ENCODE measurements at regions not wholly inside any gene's neighbourhood (a gene's known extent, or its start where the extent isn't known, plus 50 kb on each side); places are given as distances from the start of the nearest gene placed in this dataset.

DNA sequence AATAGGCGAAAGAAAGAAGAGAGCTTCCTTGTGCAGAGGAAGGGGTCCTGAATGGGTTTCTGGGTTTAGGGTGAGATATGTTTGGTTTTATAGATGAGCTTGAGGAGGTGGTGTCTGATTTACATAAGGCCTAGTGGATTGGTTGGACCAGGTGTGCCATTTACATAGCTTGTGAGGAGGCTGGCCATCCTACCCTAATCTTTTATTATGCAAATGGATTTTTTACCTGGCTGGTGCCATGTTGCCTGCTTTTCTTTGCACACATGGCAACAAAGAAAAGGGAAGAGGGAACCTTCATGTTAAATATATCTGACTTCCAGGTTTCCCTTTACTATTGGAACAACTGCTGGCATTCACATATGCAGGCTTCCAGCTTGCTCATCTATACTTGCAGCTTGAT lies 585.3 kb downstream of the PTPRU start:
- no peak for DNase-seq (ENCODE audit: low spot score)

DNA sequence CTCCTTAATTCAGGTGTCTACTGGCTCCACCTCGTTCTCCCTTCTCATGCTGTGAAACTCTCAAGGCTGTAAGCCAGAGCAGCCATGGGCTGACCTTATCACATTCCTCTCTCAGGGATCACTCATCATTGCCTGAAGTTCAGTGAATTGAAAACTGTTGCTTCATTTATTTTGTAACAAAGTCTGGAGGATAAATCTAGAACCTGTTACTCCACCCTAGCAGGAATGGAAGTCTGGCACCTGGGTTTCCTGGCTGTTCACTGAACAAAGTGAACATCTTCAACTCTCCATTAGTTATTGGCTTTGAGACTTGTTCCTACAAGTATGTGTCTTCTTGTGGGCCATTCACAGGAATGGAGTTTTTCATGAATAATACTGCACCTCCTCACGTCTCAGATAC lies 584.1 kb downstream of the PTPRU start:
- no peak for DNase-seq (ENCODE audit: low spot score)

DNA sequence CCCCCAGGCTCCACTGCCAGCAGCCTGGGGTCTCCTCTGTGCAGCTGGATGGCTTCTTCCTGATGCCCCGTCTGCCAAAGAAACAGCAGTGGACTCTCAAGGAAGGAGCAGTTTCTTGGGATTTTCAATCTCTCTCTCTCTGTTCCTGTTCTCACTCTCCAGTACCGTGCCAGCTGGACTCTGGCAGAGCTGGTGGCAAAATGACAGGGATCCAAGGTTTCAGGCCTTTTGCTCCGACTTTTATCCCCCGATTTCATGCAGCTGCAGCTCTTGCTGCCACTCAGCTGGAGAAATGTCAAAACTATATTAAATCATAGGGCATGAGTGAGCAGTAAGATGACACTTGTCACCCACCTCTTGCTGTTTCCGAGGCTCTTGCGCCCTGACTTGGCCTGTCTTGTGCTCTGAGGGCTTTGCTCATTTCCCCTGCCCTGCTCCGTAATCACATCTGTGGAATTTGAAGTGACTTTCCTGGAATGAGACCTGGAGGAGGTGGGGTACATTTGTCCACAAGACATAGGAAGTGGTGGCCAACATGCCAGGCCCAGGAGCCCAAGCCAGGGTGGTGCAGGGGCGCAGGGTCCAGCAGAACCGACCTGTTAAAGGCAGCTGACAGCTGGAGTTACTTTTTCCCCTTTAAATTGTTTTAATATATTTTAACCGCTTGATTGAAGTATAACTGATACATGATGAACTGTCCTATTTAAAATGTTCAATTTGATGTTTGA lies 576.2 kb downstream of the PTPRU start:
- no peak for DNase-seq (ENCODE audit: low spot score)

DNA sequence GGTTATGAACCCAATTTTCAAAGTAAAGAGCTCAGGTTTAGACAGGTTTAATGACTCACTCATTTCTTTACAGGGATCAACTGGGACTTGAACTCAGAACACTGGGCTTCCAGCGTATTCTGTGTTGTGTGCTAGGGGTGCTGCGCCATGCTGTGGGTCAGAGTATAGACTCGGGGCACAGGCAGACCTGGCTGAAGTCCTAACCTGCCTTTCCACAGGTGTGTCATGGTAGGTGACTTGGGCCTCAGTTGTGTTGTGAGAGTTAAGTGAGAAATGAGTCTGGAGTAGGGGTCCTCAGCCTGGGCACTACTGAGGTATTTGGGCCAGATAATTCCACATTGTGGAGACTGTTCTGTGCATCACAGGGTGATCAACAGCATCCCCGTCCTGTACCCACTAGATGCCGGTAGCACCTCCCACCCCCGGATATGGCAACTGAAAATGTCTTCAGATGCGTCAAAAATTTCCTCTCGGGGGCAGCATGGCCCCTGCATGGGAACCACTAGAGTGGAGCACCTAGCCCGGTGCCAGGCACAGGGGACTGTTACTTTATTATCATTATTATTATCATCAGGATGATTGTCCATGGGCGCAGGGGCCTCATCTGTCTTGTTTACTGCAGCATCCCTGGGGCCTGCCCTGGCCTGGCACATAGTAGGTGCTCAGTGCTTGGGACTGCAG lies 575.5 kb downstream of the PTPRU start:
- no peak for DNase-seq (ENCODE audit: low spot score)

DNA sequence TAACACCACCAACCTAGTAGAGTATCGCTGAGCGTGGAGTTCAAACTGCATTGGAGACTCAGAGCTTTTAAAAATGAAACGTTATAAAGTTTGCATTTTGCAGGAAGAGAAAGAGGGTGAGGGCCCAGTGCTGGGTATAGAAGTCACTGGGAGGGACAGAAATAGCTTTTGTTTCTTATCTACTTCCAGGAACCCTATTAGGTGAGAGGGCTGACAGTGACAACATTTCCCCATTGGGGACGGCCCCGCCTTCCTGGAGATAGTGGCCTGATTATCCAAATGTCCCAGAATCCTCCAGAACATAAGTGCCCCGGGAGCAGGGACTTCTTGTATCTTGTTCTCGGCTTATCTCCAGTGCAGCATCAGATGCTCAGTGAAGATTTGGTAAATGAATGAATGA lies 574.9 kb downstream of the PTPRU start:
- no peak for DNase-seq (ENCODE audit: low spot score)

DNA sequence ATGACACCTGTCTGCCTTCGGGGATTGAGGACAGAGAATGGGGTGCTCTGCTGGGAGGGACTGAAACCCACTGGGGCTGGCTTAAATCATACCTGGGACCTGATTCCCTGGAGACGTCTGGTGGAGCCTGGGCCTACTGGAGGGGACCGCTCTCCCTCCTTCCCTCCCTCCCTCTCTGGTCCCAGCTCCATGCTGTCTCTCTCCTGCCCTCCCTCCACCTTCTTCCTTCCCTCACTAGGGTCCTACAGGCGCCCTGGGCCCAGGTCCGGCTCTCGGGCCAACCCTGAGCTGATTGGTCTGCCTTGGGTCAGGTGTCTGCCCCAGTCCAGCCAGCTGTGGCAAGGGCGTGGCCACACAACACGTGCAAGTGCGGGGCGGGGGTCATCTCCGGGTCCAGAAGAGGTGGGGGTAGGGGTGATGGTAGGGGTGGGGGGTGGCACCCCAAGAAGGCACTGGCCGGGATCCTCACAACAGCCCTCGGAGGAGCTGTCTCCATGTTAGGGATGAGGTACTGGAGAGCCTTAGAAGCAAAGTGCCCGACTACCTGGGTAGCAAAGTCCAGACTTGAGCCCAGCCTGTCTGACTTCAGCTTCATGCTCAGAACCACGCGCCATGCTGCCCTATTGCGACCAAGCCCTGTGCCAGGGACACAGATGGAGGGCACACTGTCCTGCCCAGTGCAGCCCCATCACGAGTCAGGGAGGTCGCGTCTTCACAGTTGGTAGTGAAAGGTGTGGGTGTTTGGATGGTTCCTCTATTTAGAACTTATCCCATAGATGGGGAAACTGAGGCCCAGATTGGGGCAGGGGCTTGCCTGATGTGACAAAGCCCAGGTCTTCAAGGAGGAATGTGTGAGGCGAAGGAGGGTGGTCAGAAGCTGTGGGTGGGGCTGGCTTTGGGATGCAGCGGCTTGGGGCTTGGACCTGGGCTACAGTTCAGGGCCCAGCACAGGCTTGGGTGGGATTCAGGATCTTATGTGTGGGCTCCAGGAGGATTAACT lies 574.1 kb downstream of the PTPRU start:
- no peak for DNase-seq (ENCODE audit: low spot score)

DNA sequence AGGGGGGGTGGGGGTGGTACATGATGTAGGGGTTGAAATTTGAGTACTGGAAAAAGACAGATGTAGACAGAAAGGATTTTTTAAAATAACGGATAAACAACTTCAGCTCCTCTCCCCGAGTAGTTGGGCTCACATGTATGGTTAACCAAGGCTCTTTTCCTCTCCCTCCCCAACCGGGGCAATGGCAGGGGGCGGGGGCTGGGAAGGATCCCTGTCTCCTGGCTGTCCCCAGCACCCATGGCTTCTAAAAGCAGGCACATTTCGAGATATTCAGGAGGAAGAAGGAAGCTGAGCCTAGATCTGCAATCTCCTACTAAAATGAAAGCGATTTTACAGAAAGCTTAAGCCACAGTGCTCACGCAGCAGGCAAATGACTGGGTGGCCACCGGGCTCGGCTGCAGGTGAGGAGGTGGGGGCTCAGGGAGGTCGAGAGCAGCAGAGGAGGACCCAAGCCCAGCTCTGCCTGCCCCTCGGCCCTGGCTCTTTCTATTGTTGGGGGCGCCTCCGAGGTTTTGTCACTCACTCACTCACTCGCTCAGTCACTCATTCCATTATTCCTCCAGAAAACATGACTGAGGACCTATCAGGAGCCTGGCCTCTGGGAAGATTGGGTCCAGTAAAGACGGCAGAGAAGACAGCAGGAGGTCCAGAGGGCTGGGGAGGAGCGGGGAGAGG lies 573.3 kb downstream of the PTPRU start:
- DNase-seq (ENCODE audit: low spot score), result no peak

DNA sequence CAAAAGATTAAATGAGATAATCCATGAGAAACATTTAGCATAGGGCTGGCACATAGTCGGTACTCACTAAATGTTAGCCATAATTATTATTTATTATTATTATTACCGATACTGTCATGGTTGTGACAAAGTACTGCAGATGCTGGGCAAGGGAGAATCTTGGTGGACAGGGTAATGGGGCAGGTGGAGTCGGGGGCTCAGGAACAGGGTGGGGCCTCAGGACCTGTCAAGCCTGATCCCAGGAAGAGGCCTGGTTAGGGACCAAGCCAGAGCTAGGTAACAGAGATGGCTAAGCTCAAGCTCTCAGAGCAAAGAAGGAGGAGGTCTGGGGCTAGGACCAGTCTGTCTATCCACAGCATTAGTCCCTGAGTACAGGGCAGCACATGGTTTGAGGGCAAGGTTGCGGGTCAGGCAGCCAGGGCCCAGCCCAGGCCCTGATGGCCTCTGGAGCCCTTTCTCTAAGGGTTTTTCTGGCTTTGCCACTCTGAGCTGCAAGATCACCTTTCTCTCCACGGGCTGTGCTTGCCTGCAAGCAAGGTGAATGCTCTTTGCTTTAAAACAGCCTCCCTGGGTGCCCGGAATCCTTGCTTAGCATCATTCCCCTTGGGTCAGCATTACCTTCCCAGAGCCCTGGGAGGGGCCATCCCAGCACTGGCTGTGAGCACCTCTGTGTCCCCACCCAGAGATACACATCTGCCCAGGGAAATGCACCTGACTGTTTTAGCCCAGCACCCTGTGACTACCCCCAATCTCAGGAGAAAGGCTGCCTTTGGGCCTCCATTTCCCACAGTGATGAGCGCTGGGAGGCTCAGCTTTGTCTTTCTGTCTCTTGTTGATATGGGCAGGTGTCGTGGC lies 572.0 kb downstream of the PTPRU start:
- no peak for DNase-seq (ENCODE audit: low spot score)

DNA sequence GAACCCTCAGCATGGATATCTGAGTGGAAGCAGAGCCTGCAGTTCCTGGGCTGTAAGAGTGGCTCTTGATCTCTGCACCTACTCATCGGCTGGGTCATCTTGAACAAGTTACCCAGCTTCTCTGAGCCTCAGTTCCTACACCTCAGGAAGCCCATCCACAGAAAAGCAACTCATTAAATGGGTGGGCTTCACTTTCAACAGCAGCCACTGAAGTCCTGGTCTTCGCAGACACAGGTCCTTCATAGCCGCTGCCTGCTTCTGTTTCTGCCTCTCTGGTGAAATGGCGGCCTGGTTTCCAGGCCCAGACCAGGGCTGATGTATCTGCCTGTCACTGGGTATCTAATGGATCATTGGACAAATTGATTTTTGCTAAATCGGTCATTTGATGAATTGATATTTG lies 571.4 kb downstream of the PTPRU start:
- no peak for DNase-seq (ENCODE audit: low spot score)

DNA sequence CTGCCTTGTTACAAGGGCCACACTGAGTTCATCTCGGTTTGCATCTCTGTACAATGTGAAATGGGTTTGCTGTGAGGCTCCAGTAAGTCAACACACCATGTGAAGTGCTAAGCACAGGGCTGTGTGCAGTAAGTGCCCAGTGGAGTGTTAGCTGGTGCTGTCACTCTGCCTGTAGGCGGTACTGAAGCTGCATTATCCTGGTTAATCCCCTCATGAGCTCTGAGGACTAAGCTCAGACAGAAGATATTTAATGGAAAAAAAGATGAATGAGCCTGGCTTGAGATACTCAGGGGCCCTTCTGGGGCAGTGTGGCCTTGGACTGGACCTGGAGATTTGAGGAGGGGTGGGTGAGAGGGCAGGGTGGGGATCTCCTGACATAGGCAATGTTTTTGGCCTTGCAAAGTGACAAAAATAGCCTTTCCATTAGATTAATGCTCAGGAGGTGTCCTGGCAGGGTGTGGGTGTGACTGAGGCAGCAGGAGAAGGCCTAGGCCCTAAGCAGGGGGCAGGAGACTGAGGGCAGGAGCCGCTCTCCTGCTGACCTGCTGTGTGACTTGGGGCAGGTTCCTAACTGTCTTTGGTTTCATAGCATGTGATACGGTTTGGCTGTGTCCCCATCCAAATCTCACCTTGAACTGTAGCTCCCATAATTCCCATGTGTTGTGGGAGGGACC lies 570.5 kb downstream of the PTPRU start:
- no peak for DNase-seq (ENCODE audit: low spot score)

DNA sequence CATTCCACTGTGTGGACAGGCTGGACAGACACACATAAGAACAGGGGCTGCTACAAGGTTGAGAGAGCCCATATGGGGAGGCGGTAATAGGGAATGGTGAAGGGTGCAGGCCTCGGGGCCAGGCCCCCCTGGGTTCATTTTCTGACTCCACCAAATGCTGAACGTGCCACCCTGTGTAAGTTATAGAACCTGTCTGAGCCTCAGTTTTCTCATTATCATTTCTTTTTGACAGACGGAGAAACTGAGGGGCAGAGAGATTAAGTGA lies 569.5 kb downstream of the PTPRU start:
- no peak for DNase-seq (ENCODE audit: low spot score)

DNA sequence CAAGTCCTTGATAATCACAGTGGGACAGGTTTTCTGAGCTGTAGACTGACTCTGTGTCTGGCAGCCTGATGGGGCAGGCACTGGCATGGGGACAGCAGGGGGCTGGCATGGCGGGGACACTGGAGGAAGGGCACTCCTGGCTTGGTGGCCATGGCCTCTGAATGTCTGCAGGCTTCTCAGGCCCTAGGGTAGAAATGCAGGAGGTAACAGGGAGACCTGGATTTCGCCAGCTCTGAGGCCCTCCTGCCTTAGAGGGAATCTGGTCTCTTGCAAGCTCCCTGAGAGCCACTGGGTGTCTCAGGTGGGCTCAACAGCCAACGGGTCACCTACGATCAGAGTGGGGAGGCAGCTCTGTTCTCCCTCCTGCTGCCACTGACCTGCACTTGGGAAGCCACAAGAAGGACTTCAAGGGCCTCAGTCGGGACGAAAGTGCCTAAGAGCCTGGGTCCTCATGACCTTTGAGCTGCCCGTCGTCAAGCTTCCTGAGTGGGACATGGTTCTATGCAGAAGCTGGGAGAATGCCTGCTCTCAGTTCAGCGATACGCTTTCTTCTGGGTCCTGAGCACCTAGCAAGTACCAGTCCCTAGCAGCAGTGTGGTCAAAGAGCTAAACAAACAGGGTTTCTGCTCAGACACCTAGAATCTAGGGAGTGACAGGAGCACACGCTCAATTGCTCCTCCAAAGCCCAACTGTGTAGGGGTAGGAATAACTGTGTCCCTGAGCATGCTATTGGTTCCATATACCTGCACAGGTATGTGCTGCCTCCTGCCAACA lies 569.0 kb downstream of the PTPRU start:
- no peak for DNase-seq (ENCODE audit: low spot score)

DNA sequence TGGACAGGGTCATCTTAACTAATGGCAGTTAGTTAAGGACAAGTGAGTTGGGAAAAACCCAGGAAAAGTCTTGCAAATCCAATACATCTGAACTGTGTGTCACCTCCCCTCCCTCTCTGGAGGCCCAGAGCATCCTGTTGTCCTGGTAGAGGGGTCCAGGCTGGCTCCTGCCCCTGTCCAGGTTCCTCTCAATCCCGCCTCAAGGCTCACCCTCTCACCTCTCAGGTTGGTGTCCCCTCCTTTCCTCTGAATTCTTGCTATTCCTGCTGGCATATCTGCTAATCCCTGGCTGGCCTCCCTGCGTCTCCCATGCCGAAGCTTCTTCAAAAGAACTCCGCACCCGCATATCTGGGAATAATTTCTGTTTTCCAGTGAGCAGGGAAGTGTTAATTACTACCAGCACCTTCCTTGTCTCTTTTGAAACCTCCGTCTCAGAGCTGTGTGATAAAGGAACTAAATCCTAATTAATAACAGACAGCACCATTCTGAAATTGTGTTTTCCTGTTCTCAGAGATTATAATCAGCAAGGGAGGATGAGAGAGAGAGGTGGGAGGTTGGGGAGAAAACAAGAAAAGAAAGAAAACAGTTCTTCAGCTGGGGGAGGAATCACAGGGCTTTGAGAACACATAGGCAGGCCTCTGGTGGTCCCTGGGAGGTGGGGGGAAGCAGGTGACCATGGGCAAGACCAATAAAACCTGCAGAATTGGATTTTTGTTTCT lies 568.0 kb downstream of the PTPRU start:
- DNase-seq (ENCODE audit: low spot score), result no peak

DNA sequence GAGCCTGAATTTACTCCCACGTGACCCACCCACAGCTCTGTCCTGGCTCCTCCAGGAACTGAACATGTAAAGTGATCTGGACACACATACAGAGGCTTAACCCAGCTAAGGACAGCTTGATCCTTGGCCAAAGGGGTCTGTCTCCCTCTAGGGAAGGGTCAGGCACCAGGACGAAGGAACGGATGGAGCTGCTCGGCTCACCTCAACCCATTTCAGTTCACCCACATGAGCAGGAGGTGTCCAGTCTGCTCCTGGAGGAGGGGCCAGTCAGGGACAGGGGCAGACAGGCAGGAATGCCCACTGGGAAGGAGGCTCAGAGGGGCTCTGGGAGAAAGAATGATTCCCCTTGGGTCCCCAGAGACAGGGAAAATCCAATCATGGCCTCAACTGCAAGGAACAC lies 567.2 kb downstream of the PTPRU start:
- DNase-seq (ENCODE audit: low spot score), result no peak

DNA sequence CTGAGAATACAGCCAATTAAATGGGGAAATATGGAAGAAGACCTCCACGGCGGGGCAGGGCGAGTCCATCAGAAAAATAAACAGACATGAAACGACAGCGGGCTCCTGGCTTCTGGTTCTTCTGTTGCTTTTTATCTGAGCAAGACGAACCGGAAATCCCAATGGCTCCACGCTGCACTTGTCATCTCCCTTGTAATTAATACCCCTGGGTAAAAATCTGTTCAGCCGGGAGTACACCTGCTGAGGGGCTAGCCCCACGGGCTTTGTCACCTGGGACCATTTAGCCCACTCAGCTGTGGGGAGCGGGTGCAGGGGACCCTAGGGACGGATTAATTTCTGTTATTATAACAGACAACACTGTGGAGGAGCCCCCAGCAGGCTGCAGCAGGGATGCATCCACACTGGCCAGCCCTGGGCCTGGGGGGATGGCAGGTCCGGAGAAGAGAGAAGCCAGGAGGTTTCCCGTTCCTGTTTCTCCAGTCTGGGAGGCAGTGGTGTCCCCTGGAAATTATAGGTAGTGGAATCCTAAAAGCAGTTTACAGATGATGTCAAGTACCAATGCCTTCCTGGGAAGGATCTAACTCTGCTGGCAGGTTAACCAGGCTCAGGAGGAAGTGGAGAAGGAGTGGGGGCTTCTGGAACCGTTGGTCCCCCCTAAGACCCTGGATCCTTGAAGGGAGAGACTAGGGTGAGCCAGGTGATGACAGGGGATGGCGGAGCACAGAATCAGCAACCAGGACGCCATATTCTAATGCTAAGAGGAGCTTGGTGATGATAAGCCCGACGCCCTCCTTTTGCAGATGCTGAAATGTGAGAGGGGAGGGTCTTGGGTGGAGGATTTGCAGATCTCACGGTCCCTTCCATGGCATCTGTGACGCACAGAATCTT lies 566.1 kb downstream of the PTPRU start:
- DNase-seq (ENCODE audit: low spot score), result no peak

DNA sequence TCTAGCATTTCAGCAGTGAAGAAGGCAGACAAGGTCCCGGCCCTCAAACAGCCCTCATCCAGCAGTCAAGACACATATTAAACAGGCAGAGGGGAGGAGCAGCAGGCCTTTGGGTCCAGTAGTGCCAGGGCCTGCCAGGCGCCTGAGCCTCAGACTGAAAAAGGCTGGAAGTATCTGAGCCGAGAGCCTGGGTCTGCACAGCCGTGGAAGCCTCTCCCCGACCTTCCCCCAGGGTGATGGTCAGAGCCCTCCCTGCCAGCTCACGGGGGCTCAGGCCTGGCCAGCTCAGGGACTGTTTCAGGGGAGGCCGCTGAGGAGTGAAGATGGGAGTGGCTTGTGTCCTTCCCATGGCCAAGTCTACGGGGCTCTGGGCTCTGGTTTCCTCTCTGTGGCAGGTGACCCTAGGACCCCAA lies 565.2 kb downstream of the PTPRU start:
- no peak for DNase-seq (ENCODE audit: low spot score)

DNA sequence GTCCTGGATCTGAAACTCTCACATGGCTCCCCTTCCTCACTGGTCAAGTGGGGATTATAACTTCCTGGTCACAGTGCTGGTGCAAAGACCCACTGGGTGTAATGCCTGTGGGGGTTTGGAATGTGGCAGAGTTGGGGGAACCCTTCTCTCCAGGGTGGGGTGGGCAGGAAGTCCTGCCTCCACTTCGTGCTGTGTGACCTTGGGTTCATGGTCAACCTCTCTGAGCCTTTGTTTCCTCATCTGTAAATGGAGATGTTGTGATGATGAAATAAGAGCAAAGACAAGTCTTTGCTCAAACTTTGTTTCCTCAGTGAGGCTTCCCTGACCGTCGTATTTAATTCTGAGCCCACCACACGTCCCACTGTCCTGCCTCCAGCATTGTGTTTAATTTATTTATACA lies 564.7 kb downstream of the PTPRU start:
- DNase-seq (ENCODE audit: low spot score), result no peak

DNA sequence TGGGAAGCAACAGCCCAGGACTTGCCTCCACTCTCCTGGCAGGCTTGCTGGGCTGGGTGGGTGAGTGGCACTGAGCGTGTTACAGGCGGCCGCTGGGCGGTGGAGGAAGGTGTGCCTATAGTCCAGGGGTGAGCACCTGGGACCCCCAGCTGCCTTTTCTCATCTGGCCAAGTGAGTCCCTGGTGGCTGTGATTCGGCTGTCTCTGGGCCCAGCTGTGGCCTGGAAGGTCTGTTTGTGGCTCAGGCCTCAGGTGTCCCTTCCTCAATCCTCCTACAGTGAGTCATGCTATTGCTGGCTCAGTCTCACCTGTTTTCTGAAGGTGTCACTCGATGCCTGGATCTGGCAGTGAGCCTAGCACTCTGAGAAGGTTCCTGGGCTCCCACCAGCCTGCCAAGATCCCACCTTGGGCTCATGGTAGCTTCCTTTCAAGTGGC lies 564.2 kb downstream of the PTPRU start:
- no peak for DNase-seq (ENCODE audit: low spot score)
